ENCODE measurements at regions not wholly inside any gene's neighbourhood (a gene's known extent, or its start where the extent isn't known, plus 50 kb on each side); places are given as distances from the start of the nearest gene placed in this dataset.

DNA sequence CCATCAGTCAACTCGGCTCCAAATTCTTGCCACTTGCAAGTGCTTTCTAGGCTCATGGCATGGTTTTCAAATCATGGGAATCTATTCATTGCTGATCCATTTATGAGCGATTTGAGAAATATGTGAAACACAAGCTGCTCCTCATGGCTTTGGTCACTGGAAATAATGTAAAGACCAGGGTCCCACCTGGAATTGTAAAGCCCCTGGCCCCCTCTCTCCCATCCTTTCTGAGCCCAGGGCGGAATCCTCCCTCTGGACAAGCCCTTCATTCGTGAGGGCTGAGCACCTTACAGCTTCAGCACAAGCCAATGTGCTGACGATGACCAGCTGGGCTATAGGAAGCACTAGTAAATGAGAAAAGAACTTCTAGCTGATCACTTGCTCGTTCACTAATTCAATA lies 96.0 kb downstream of the RNASET2 start:
- TF ChIP-seq, protein P1, sequence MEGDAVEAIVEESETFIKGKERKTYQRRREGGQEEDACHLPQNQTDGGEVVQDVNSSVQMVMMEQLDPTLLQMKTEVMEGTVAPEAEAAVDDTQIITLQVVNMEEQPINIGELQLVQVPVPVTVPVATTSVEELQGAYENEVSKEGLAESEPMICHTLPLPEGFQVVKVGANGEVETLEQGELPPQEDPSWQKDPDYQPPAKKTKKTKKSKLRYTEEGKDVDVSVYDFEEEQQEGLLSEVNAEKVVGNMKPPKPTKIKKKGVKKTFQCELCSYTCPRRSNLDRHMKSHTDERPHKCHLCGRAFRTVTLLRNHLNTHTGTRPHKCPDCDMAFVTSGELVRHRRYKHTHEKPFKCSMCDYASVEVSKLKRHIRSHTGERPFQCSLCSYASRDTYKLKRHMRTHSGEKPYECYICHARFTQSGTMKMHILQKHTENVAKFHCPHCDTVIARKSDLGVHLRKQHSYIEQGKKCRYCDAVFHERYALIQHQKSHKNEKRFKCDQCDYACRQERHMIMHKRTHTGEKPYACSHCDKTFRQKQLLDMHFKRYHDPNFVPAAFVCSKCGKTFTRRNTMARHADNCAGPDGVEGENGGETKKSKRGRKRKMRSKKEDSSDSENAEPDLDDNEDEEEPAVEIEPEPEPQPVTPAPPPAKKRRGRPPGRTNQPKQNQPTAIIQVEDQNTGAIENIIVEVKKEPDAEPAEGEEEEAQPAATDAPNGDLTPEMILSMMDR (IDR thresholded peaks at IDR 0.05), result no peak
- no peak for TF ChIP-seq POLR2A (IDR thresholded peaks at IDR 0.05)
